Nephron progenitor cell (in vitro differentiated cells): ENCODE measurements at regions not wholly inside any gene's neighbourhood (a gene's known extent, or its start where the extent isn't known, plus 50 kb on each side); places are given as distances from the start of the nearest gene placed in this dataset.

ENCODE experiments used
- DNase-seq: peaks from one replicate; pipeline ENCODE4 v3.0.0; 2021
- H3K27ac Mint-ChIP-seq: 2 replicates; pipeline ENCODE4 v1.8.0; 2021; ENCODE audit warnings: mild to moderate bottlenecking, moderate library complexity, mixed read lengths
- H3K27me3 Mint-ChIP-seq: 2 replicates; pipeline ENCODE4 v1.8.0; 2021; ENCODE audit warnings: mild to moderate bottlenecking, low read depth, mixed read lengths; ENCODE audit not compliant: poor library complexity
- H3K36me3 Mint-ChIP-seq: 2 replicates; pipeline ENCODE4 v1.8.0; 2021; ENCODE audit warnings: low read depth, mixed read lengths
- H3K4me1 Mint-ChIP-seq: 2 replicates; pipeline ENCODE4 v1.8.0; 2021; ENCODE audit warnings: mixed read lengths
- H3K4me3 Mint-ChIP-seq: 2 replicates; pipeline ENCODE4 v1.8.0; 2021; ENCODE audit warnings: mild to moderate bottlenecking, moderate library complexity, mixed read lengths
- H3K9me3 Mint-ChIP-seq: 2 replicates; pipeline ENCODE4 v1.8.0; 2021; ENCODE audit warnings: mild to moderate bottlenecking, moderate library complexity, mixed read lengths
- CTCF ChIP-seq: fragments of 200-600 bp; sonication (generic); IDR thresholded peaks from 2 replicates; pipeline ENCODE4 v1.5.0; 2021; ENCODE audit warnings: antibody characterized with exemption

GRCh38 chr21:17441370-17441769 lies 71.5 kb upstream of the CXADR start:
- no peaks in the 10 kb centered on the region for H3K36me3 Mint-ChIP-seq
- no peak overlapping the region for H3K27ac Mint-ChIP-seq
- no peak for DNase-seq
- peaks cover 63% of the 10 kb centered on the region for H3K4me1 Mint-ChIP-seq
- no peak for TF ChIP-seq CTCF
- H3K27me3 Mint-ChIP-seq = peaks cover 3% of the 10 kb centered on the region
- no peaks in the 10 kb centered on the region for H3K9me3 Mint-ChIP-seq
- H3K4me3 Mint-ChIP-seq = no peak overlapping the region

GRCh38 chr21:17442165-17442564 lies 70.7 kb upstream of the CXADR start:
- Mint-ChIP-seq H3K27ac (no peak overlapping the region), H3K9me3 (no peaks in the 10 kb centered on the region), H3K4me3 (no peak overlapping the region), H3K27me3 (peaks cover 3% of the 10 kb centered on the region), H3K4me1 (peaks cover 55% of the 10 kb centered on the region), H3K36me3 (no peaks in the 10 kb centered on the region)
- no peak for DNase-seq
- no peak for TF ChIP-seq CTCF

- H3K27ac Mint-ChIP-seq = no peak overlapping the region
- DNase-seq = no peak
These were observed 68.0 kb upstream of the CXADR start for GRCh38 chr21:17444828-17445227.

GRCh38 chr21:17446737-17447136 lies 66.1 kb upstream of the CXADR start:
- H3K27me3 Mint-ChIP-seq = peaks cover 3% of the 10 kb centered on the region
- H3K4me3 Mint-ChIP-seq = no peak overlapping the region
- DNase-seq = no peak
- H3K9me3 Mint-ChIP-seq = no peaks in the 10 kb centered on the region
- peaks cover 31% of the 10 kb centered on the region for H3K4me1 Mint-ChIP-seq
- no peaks in the 10 kb centered on the region for H3K36me3 Mint-ChIP-seq
- TF ChIP-seq CTCF = no peak
- H3K27ac Mint-ChIP-seq = no peak overlapping the region

More at GRCh38 chr21:17444828-17445227, 68.0 kb upstream of the CXADR start:
- H3K4me3 Mint-ChIP-seq = no peak overlapping the region
- TF ChIP-seq CTCF = no peak
- peaks cover 39% of the 10 kb centered on the region for H3K4me1 Mint-ChIP-seq
- peaks cover 3% of the 10 kb centered on the region for H3K27me3 Mint-ChIP-seq
- no peaks in the 10 kb centered on the region for H3K36me3 Mint-ChIP-seq
- no peaks in the 10 kb centered on the region for H3K9me3 Mint-ChIP-seq

GRCh38 chr21:17449701-17450100 lies 63.1 kb upstream of the CXADR start:
- Mint-ChIP-seq H3K27ac (no peak overlapping the region), H3K36me3 (no peaks in the 10 kb centered on the region), H3K4me1 (peaks cover 23% of the 10 kb centered on the region), H3K9me3 (peaks cover 3% of the 10 kb centered on the region), H3K4me3 (no peak overlapping the region), H3K27me3 (peaks cover 3% of the 10 kb centered on the region)
- no peak for TF ChIP-seq CTCF
- no peak for DNase-seq

GRCh38 chr21:17451364-17451891 lies 61.4 kb upstream of the CXADR start:
- Mint-ChIP-seq H3K9me3 (peaks cover 4% of the 10 kb centered on the region), H3K27ac (no peak overlapping the region), H3K4me1 (peaks cover 26% of the 10 kb centered on the region), H3K36me3 (no peaks in the 10 kb centered on the region), H3K4me3 (no peak overlapping the region), H3K27me3 (peaks cover 5% of the 10 kb centered on the region)
- no peak for TF ChIP-seq CTCF
- DNase-seq = no peak
